Stomach (tissue), 8 donors: ENCODE measurements at regions not wholly inside any gene's neighbourhood (a gene's known extent, or its start where the extent isn't known, plus 50 kb on each side); places are given as distances from the start of the nearest gene placed in this dataset.

Source experiments
- DNase-seq, 2 donors: peaks; one replicate each; pipeline versions ENCODE4 v3.0.0 to v3.0.0-alpha.2; 2013 to 2019
- H3K27ac ChIP-seq, 5 donors: fragments of 200-600 bp in 4 of 5; sonication (generic) in 4 of 5; one replicate each; pipeline ENCODE4 v1.5.1; 2013 to 2019; ENCODE audit warnings: mild to moderate bottlenecking in 1 of 5, moderate library complexity in 1 of 5
- H3K27me3 ChIP-seq, 3 donors: fragments of 200-600 bp; sonication (generic); one replicate each; pipeline ENCODE4 v1.5.1; 2017 to 2019; ENCODE audit warnings: mixed run types in 1 of 3
- H3K36me3 ChIP-seq, 4 donors: fragments of 200-600 bp; sonication (generic); 1 replicate in 3 of 4; 2 replicates in 1 of 4; pipeline ENCODE4 v1.5.1; 2016 to 2019
- H3K4me1 ChIP-seq, 4 donors: fragments of 200-600 bp; sonication (generic); one replicate each; pipeline ENCODE4 v1.5.1; 2016 to 2019
- H3K4me3 ChIP-seq, 4 donors: fragments of 200-600 bp; sonication (generic) in 3 of 4; one replicate each; pipeline ENCODE4 v1.5.1; 2016 to 2019; ENCODE audit warnings: mild to moderate bottlenecking in 1 of 4
- H3K9me3 ChIP-seq, 4 donors: fragments of 200-600 bp; sonication (generic); one replicate each; pipeline ENCODE4 v1.5.1; 2016 to 2019
- CTCF ChIP-seq, 7 experiments: fragments of 450-650 bp in 4 of 7; fragments of 200-600 bp in 3 of 7; sonication (generic) in 3 of 7; IDR thresholded peaks; one replicate each; pipeline ENCODE4 v1.5.1; 2016 to 2019; ENCODE audit warnings: antibody characterized with exemption in 7 of 7, control low read depth in 2 of 7, mild to moderate bottlenecking in 1 of 7
- EP300 ChIP-seq: sonication (generic); formaldehyde crosslinking; IDR thresholded peaks from one replicate; pipeline ENCODE4 v1.6.1; 2017; ENCODE audit warnings: antibody characterized with exemption
- POLR2A ChIP-seq, 4 donors: fragments of 450-650 bp; IDR thresholded peaks; one replicate each; pipeline ENCODE4 v1.6.1; 2016; ENCODE audit warnings: antibody characterized with exemption in 4 of 4, control low read depth in 2 of 4, mild to moderate bottlenecking in 1 of 4, moderate library complexity in 1 of 4
- POLR2AphosphoS5 ChIP-seq, 3 donors: sonication (generic); formaldehyde crosslinking; IDR thresholded peaks; one replicate each; pipeline ENCODE4 v1.6.1; 2016; ENCODE audit warnings: antibody characterized with exemption in 3 of 3
- WGBS, 5 donors: extraction: QIAGEN DNeasy Blood & Tissue Kit in 3 of 5; methylation state at CpG; one replicate each; pipeline versions ENCODE4 v1.1.5 to v1.1.7; 2013 to 2018; 5-methylcytosine and 5-hydroxymethylcytosine counted together
- intact Hi-C: fragments of 100-400 bp; cut with DNase I; formaldehyde crosslinking; loops from one replicate; pipeline ENCODE4 v1.15.1; 2023; ENCODE audit warnings: low total_unique reads
- donor health status: healthy with polysubstance abuse.
- donor health status: Bipolar disorder and iron deficiency.
- donor health status: healthy.

DNA sequence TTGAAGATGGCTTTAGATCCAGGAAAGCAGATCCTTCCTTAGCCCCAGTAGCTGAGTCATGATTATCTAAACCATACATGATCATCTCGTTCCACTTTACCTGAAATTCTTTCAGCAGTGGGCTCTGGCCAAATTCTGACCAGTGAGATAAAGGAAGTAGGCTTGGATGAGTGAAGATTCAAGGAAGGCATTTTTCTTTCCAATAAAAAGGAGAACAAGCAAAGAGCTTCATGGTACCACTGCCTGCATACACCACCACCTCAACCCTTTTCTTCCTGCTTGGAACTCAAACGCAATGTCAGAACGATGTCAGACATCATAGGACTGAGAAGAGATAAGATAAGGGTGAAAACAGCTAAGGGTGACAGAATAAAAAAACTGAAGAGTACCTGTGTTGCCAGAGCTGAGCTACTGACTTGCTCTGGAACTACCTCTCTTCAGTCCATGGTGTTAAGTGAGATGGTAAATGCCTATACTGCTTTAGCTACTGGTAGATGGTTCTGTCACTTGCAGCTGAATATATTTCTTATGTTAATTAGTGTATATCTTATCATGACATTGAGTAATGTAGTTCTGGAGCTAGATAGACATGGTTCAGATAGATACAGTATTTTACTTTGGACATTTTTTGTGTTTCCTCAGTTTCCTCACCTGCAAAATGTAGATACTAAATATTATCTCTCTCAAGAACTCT lies 58.7 kb upstream of the ACVR1 start:
- intact Hi-C loops, result no loop called here
- TF ChIP-seq POLR2A (IDR thresholded peaks at IDR 0.05) (no peak), EP300 (no peak), POLR2AphosphoS5 (IDR thresholded peaks at IDR 0.05) (no peak), CTCF (IDR thresholded peaks at IDR 0.05) (no peak)
- Histone ChIP-seq H3K36me3 (no peaks in the 10 kb centered on the region), H3K4me3 (no peak overlapping the region), H3K4me1 (peaks cover 0 to 5% (median 2%) of the 10 kb centered on the region in 4 donors), H3K9me3 (no peaks in the 10 kb centered on the region), H3K27ac (no peak overlapping the region), H3K27me3 (peaks cover 0 to 4% (median 0%) of the 10 kb centered on the region in 3 donors)
- no peak for DNase-seq
- 28 to 55% (median 44%) methylated on average over 3 of the region's 3 CpGs for WGBS, 5 donors

DNA sequence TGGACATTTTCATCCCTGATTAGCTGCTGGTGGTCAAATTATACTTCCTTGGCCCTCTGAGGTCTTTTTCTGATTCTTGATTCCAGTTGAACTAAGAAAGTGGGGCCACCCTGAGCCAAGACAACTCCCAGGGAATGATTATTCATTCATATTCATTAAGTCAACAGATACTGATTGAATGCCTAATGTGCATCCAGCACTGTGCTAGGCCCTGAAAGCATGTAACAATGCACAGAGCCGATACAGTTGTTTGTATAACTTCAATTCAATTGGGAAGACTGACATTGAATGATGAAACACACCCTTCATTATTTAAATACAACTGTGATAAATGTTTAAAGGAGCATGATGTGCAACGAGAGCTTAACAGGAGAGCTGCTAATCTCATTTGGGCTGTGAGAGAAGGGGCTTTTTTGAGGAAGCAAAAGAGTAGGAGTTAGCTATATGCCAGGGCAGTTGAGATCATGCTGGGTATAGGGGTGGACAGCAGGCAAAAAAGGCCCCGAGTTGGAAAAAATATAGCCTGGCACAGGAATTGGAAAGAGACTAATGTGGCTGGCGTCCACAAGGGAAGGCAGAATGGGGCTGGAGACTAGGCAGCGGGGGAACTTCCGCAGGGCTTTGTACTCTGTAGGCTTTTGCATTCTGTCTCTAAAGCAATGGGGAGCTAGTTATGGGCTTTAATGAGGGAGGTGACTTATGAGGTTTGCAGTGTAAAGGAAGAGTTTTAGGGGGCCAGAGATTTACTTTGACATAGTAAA lies 57.2 kb upstream of the ACVR1 start:
- H3K27ac ChIP-seq, result no peak overlapping the region
- 63 to 76% (median 74%) methylated on average over 6 of the region's 6 CpGs for WGBS, 5 donors
- peaks cover 0 to 4% (median under 1%) of the 10 kb centered on the region in 4 donors for H3K4me1 ChIP-seq
- DNase-seq, result no peak
- intact Hi-C loops, result no loop called here
- no peak overlapping the region for H3K4me3 ChIP-seq
- H3K36me3 ChIP-seq, result no peaks in the 10 kb centered on the region
- TF ChIP-seq POLR2AphosphoS5 (IDR thresholded peaks at IDR 0.05) (no peak), POLR2A (IDR thresholded peaks at IDR 0.05) (no peak), EP300 (no peak), CTCF (IDR thresholded peaks at IDR 0.05) (no peak)
- peaks cover 0 to 4% (median 0%) of the 10 kb centered on the region in 3 donors for H3K27me3 ChIP-seq
- no peaks in the 10 kb centered on the region for H3K9me3 ChIP-seq

DNA sequence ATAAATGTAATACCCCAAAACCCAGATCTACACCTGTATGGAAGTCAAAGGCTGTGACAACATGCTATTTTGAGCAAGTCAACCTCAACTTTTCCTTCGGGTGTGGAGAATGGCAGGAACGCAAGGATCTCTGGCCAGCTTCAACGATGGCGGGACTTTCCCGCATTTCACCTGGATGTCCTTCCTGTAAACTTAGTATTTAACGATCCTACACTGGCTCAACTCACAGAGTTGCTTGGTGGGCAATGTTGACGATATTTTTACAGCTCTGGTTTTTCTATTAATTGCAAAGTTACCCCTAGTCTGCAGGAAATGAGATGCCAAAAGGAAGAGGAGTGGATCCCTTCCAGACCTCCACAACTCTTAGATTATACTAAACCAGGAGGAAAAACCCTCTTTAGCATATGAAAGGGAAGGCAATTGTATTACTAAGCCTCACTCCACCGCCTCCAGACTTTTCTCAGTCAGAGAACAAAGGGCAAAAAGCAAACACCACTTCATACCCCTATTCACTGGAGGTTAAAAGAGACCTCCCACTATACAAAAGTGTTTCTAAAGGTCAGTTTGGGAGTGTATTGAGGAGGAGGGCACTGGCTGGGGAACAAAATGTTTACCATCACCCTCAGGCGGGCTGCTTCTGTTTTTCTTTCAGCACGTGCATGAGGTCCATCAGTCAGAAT lies 56.5 kb upstream of the ACVR1 start:
- WGBS, 5 donors, result 34 to 44% (median 43%) methylated on average over 10 of the region's 10 CpGs
- peaks cover 0 to 4% (median 0%) of the 10 kb centered on the region in 4 donors for H3K4me1 ChIP-seq
- intact Hi-C loops, result no loop called here
- H3K9me3 ChIP-seq, result no peaks in the 10 kb centered on the region
- H3K27me3 ChIP-seq, result peaks cover 0 to 4% (median 0%) of the 10 kb centered on the region in 3 donors
- no peaks in the 10 kb centered on the region for H3K36me3 ChIP-seq
- peak in 1 of 2 donors; percentile 15 for DNase-seq
- no peak overlapping the region for H3K27ac ChIP-seq
- no peak overlapping the region for H3K4me3 ChIP-seq
- no peak for TF ChIP-seq POLR2A (IDR thresholded peaks at IDR 0.05)
- no peak for TF ChIP-seq EP300
- TF ChIP-seq CTCF (IDR thresholded peaks at IDR 0.05), result no peak
- no peak for TF ChIP-seq POLR2AphosphoS5 (IDR thresholded peaks at IDR 0.05)

DNA sequence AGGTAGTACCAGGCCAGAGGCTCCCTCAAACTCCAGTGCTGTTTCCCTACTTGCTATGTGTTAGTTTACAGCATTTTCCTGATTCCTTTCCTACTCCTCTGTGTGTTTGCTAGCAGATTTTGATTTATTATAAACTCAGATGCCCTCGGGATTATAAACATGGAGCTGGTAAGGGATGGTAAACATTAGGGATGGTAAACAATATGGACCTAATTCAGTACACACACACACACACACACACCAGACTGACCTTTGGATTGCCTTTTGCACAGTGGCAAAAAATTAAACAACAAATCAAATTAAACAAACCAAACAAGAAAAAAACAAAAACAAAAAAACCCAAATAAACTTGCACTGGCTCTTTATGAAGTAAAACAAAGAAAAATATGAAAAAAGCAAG lies 55.4 kb upstream of the ACVR1 start:
- TF ChIP-seq POLR2AphosphoS5 (IDR thresholded peaks at IDR 0.05), result no peak
- no peak for TF ChIP-seq CTCF (IDR thresholded peaks at IDR 0.05)
- TF ChIP-seq EP300, result no peak
- no peak for TF ChIP-seq POLR2A (IDR thresholded peaks at IDR 0.05)
- intact Hi-C loops, result no loop called here
- WGBS, 5 donors, result 15 to 33% (median 29%) methylated on average over 1 of the region's 1 CpG
- peaks cover 0 to 4% (median 0%) of the 10 kb centered on the region in 4 donors for H3K4me1 ChIP-seq
- no peak for DNase-seq
- no peaks in the 10 kb centered on the region for H3K36me3 ChIP-seq
- H3K4me3 ChIP-seq, result no peak overlapping the region
- H3K27ac ChIP-seq, result no peak overlapping the region
- no peaks in the 10 kb centered on the region for H3K9me3 ChIP-seq
- peaks cover 0 to 4% (median 0%) of the 10 kb centered on the region in 3 donors for H3K27me3 ChIP-seq
